Fibroblast of pulmonary artery (primary cell): ENCODE measurements at regions not wholly inside any gene's neighbourhood (a gene's known extent, or its start where the extent isn't known, plus 50 kb on each side); places are given as distances from the start of the nearest gene placed in this dataset.

Source experiments
- DNase-seq: peaks from one replicate; pipeline ENCODE4 v3.0.0-alpha.2; 2010; ENCODE audit warnings: low read depth
- H3K4me3 ChIP-seq: replicated peaks from 2 replicates; pipeline ENCODE4 v1.5.1; 2011; ENCODE audit warnings: low read depth, mild to moderate bottlenecking, control low read depth, low read length, moderate library complexity
- CTCF ChIP-seq: IDR thresholded peaks from 2 replicates; pipeline ENCODE4 v1.5.1; 2011; ENCODE audit warnings: mild to moderate bottlenecking, control low read depth, low read length, inconsistent platforms; ENCODE audit errors: missing control alignments

GRCh38 chr10:25076506-25077177 lies 60.2 kb downstream of the THNSL1 start:
- DNase-seq, result no peak
- no peak for TF ChIP-seq CTCF
- H3K4me3 ChIP-seq, result no peak overlapping the region

GRCh38 chr10:25078658-25079431 lies 62.4 kb downstream of the THNSL1 start:
- no peak for DNase-seq
- H3K4me3 ChIP-seq, result no peak overlapping the region
- TF ChIP-seq CTCF, result no peak

- no peak overlapping the region for H3K4me3 ChIP-seq
- TF ChIP-seq CTCF, result peak; percentile 95
- peak; percentile 90 for DNase-seq
Measured at GRCh38 chr10:25080880-25081581, 64.6 kb downstream of the THNSL1 start.

- H3K4me3 ChIP-seq, result no peak overlapping the region
- DNase-seq, result no peak
- no peak for TF ChIP-seq CTCF
Measured at GRCh38 chr10:25082276-25083204, 66.1 kb downstream of the THNSL1 start.

GRCh38 chr10:25083546-25084111 lies 67.2 kb downstream of the THNSL1 start:
- no peak for DNase-seq
- no peak for TF ChIP-seq CTCF
- no peak overlapping the region for H3K4me3 ChIP-seq

GRCh38 chr10:25084447-25084846 lies 68.0 kb downstream of the THNSL1 start:
- no peak for DNase-seq
- H3K4me3 ChIP-seq, result no peak overlapping the region
- no peak for TF ChIP-seq CTCF
